HUES48 (cell line): ENCODE measurements at regions not wholly inside any gene's neighbourhood (a gene's known extent, or its start where the extent isn't known, plus 50 kb on each side); places are given as distances from the start of the nearest gene placed in this dataset.

Experiments
- H3K27ac ChIP-seq: one replicate; pipeline ENCODE4 v1.7.0; 2013; ENCODE audit warnings: low read depth, low read length, inconsistent platforms
- H3K27me3 ChIP-seq: 2 replicates; pipeline ENCODE4 v1.6.1; 2013; ENCODE audit warnings: mild to moderate bottlenecking, low read length; ENCODE audit not compliant: control insufficient read depth, insufficient read depth
- H3K36me3 ChIP-seq: 2 replicates; pipeline ENCODE4 v1.6.1; 2013; ENCODE audit warnings: low read length; ENCODE audit not compliant: control insufficient read depth, insufficient read depth
- H3K4me1 ChIP-seq: 2 replicates; pipeline ENCODE4 v1.6.1; 2013; ENCODE audit warnings: mild to moderate bottlenecking, low read length; ENCODE audit not compliant: control insufficient read depth, insufficient read depth
- H3K4me3 ChIP-seq: 2 replicates; pipeline ENCODE4 v1.5.1; 2013; ENCODE audit warnings: mild to moderate bottlenecking, low read depth, low read length
- H3K9ac ChIP-seq: 2 replicates; pipeline ENCODE4 v1.6.1; 2013; ENCODE audit warnings: mild to moderate bottlenecking, low read depth, low read length, moderate library complexity
- H3K9me3 ChIP-seq: 2 replicates; pipeline ENCODE4 v1.6.1; 2013; ENCODE audit warnings: low read length; ENCODE audit not compliant: control insufficient read depth, insufficient read depth

DNA sequence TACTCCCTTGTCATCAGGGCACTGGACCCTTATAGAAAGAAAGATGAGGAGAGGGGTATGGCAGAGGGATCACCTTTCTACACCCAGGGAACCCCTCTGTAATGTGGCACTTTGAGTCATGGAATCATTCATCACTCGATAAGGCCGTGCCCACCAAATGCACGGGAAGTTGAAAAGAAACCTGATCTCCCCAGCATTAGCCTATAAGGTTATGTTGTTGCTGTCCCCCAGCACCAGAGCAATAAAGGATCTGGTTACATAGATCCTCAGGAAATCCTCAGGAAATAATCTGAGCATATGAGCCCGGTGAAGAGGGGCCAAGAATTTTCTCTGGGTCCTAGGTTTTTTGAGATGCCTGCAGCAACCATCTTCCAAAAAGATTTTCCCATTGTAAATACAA, 148.8 kb upstream of the CRY1 start:
- H3K27me3 ChIP-seq: no peaks in the 10 kb centered on the region
- H3K27ac ChIP-seq: no peak overlapping the region
- no peak overlapping the region for H3K4me3 ChIP-seq
- no peak overlapping the region for H3K9ac ChIP-seq
- H3K36me3 ChIP-seq: no peaks in the 10 kb centered on the region
- H3K4me1 ChIP-seq: peaks cover under 1% of the 10 kb centered on the region
- H3K9me3 ChIP-seq: no peaks in the 10 kb centered on the region

DNA sequence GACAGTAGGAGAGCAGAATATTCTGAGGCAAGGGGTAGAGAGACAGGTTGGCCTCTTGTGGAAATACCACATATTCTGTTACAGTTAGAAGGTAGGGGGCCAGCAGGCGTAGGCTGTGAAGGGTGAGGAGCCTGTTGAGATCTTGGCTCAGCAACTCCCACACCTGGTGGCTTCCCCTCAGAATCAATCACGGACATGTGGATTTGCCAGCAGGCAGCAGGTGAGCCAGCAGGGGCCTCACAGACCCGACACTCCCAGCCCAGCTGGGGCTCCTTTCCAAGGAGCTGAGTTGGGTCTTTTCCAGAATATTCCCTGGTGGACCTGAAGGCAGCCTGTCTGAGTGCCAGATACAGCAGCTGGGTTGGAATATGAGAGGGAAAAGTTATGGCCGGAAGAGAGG, 150.0 kb upstream of the CRY1 start:
- Histone ChIP-seq H3K9me3 (no peaks in the 10 kb centered on the region), H3K27ac (no peak overlapping the region), H3K9ac (no peak overlapping the region), H3K36me3 (no peaks in the 10 kb centered on the region), H3K4me3 (no peak overlapping the region), H3K27me3 (no peaks in the 10 kb centered on the region), H3K4me1 (no peaks in the 10 kb centered on the region)

DNA sequence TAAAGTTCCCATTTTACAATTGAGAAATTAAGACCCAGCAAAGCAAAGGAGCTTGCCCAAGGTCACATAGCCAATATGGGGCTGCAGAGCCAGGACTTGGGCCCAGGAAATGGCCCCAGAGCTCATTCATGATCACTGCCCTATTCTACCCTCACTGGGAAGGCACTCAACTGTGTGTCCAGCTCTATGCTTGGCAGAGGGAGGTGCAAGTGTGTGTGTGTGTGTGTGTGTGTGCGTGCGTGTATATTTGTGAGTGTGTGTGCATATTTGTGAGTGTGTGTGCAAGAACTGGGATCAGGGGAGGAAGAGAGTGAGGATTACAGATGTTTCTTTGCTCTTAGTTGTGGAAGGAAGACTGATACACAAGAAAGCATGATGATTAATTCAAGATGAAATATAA, 151.2 kb upstream of the CRY1 start:
- Histone ChIP-seq H3K9ac (no peak overlapping the region), H3K4me1 (no peaks in the 10 kb centered on the region)

DNA sequence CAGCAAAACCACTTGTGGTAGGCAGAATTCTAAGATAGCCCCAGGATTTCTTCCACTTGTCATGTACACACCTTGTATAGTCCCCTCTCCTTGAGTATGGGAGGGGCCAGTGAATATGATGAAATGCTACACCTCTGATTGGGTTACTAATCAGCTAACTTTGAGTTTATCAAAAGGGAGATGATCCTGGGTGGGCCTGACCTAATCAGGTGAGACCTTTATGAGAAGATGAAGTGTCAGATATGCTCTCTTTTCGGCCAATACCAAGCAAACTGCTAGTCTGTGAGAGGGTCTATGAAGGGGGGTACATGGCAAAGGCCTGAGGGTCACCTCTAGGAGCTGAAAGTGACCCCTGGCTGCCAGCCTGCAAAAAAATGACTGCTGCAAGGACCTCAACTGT, 154.3 kb upstream of the CRY1 start:
- H3K4me3 ChIP-seq: no peak overlapping the region
- no peak overlapping the region for H3K9ac ChIP-seq
- no peaks in the 10 kb centered on the region for H3K27me3 ChIP-seq
- H3K27ac ChIP-seq: no peak overlapping the region
- H3K9me3 ChIP-seq: no peaks in the 10 kb centered on the region
- H3K4me1 ChIP-seq: no peaks in the 10 kb centered on the region
- H3K36me3 ChIP-seq: no peaks in the 10 kb centered on the region

More for the DNA sequence above, 151.2 kb upstream of the CRY1 start:
- Histone ChIP-seq H3K4me3 (no peak overlapping the region), H3K27me3 (no peaks in the 10 kb centered on the region), H3K9me3 (no peaks in the 10 kb centered on the region), H3K27ac (no peak overlapping the region), H3K36me3 (no peaks in the 10 kb centered on the region)

DNA sequence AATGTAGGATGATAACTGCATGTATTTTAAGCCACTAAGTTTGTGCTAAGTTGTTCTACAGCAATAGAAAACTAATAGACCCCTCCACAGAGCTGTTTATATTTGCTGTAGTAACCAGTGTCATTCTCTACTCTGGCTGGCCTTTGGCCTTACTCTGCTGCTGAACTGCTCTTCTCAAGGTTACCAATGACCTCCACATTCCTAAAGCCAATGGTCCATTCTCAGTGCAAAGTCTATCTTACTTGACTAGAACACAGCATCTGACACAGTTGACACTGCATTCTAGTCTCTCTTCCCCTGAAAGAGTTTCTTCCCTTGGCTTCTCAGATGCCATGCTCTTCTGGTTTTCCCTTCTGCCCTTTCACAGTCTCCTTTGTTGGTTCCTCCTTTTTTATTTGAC, 154.8 kb upstream of the CRY1 start:
- Histone ChIP-seq H3K4me3 (no peak overlapping the region), H3K36me3 (no peaks in the 10 kb centered on the region), H3K4me1 (no peaks in the 10 kb centered on the region), H3K27ac (no peak overlapping the region), H3K9me3 (no peaks in the 10 kb centered on the region), H3K27me3 (no peaks in the 10 kb centered on the region), H3K9ac (no peak overlapping the region)

DNA sequence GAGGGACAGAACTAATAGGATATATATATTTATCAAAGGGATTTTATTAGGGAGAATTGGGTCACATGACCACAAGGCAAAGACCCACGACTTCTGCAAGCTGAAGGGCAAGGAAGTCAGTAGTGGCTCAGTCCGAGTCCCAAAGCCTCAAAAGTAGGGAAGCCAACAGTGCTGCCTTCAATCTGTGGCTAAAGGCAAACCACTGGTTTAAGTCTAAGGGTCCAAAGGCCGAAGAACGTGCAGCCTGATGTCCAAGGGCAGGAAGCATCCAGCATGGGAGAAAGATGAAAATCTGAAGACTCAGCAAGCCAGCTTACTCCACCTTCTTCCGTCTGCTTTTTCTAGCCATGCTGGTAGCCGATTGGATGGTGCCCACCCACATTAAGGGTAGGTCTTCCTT, 157.9 kb upstream of the CRY1 start:
- no peaks in the 10 kb centered on the region for H3K36me3 ChIP-seq
- no peak overlapping the region for H3K27ac ChIP-seq
- H3K9me3 ChIP-seq: no peaks in the 10 kb centered on the region
- H3K27me3 ChIP-seq: no peaks in the 10 kb centered on the region
- no peak overlapping the region for H3K4me3 ChIP-seq
- no peak overlapping the region for H3K9ac ChIP-seq
- H3K4me1 ChIP-seq: no peaks in the 10 kb centered on the region

DNA sequence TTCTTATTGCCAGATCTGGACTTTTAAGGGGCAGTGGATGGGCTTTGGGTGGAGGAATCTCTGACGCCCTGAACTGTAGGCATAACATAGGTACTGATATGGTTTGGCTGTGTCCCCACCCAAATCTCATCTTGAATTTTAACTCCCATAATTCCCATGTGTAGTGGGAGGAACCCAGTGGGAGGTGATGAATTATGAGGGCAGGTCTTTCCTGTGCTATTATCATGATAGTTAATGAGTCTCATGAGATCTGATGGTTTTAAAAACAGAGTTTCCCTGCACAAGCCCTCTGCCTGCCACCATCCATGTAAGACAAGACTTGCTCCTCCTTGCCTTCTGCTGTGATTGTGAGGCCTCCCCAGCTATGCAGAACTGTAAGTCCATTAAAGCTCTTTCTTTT, 160.0 kb upstream of the CRY1 start:
- Histone ChIP-seq H3K4me1 (no peaks in the 10 kb centered on the region), H3K27ac (no peak overlapping the region), H3K36me3 (no peaks in the 10 kb centered on the region), H3K27me3 (no peaks in the 10 kb centered on the region), H3K9me3 (no peaks in the 10 kb centered on the region), H3K9ac (no peak overlapping the region), H3K4me3 (no peak overlapping the region)

DNA sequence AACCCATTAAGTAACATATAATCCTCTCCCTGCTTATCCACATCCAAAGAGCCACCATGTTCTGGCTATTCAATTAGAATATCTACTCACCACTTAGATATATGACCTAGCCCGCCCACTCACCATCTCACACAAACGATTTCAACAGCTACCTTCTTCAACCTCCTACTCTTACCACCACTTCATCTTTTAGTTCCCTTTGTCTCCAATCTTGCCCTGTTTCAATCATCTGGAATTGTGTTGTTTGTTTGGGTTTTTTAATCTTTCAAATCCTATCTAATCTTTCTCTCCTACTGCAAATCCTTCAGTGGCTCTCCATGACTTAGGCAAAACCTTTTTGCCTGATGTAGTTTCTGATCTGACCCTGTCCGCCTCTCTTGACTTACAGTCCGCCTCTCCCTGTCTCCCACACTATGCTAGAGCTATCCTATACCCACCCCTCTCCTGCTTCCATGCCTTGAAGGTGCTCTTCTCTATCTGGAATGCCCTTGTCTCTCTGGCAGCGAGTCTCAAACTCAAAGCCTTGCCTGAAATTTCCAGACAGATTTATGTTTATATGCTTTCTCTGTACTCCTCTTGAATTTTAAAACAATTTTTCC, 161.0 kb upstream of the CRY1 start:
- no peaks in the 10 kb centered on the region for H3K9me3 ChIP-seq

DNA sequence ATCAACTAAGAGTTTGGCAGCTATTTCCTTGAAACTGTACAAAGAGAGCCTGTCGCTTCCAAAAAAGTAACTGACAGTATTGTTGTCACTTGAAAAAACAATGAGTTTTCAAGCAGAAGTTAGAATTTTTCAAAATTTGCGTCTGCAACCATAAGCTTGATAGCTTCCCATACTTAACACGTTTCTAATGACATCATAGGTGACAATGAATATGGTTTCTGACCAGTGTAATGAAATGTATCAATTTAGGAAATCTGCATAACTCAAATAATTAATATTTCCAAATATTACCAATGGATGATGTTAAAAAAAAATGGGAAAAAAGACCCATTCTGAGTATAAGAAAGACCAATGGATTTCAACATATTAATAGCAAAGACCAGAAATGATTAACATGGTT, 165.4 kb upstream of the CRY1 start:
- H3K27me3 ChIP-seq: no peaks in the 10 kb centered on the region
- no peaks in the 10 kb centered on the region for H3K4me1 ChIP-seq
- H3K36me3 ChIP-seq: no peaks in the 10 kb centered on the region
- H3K27ac ChIP-seq: no peak overlapping the region
- no peaks in the 10 kb centered on the region for H3K9me3 ChIP-seq
- H3K9ac ChIP-seq: no peak overlapping the region
- no peak overlapping the region for H3K4me3 ChIP-seq

More for the DNA sequence above, 161.0 kb upstream of the CRY1 start:
- Histone ChIP-seq H3K9ac (no peak overlapping the region), H3K4me1 (no peaks in the 10 kb centered on the region), H3K36me3 (no peaks in the 10 kb centered on the region), H3K27ac (no peak overlapping the region), H3K4me3 (no peak overlapping the region), H3K27me3 (no peaks in the 10 kb centered on the region)

DNA sequence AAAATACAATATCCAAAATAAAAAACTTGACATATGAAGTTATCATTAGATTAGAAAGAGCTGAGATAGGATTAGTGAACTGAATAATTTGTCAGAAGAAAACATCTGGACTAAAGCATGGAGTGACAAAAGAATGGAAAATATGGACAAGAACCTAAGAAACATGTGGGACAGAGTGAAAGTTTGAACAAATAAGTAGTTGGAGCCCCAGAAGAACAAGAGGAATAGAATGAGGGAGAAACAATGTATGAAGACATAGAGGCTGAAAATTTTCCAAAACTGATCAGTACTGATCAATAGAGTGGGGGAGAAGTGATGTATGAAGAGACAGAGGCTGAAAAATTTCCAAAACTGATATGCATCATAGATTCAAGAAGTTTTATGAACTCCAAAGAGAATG, 170.6 kb upstream of the CRY1 start:
- H3K27ac ChIP-seq: no peak overlapping the region
- no peaks in the 10 kb centered on the region for H3K9me3 ChIP-seq
- no peaks in the 10 kb centered on the region for H3K36me3 ChIP-seq
- no peak overlapping the region for H3K4me3 ChIP-seq
- H3K27me3 ChIP-seq: no peaks in the 10 kb centered on the region
- no peak overlapping the region for H3K9ac ChIP-seq
- no peaks in the 10 kb centered on the region for H3K4me1 ChIP-seq

DNA sequence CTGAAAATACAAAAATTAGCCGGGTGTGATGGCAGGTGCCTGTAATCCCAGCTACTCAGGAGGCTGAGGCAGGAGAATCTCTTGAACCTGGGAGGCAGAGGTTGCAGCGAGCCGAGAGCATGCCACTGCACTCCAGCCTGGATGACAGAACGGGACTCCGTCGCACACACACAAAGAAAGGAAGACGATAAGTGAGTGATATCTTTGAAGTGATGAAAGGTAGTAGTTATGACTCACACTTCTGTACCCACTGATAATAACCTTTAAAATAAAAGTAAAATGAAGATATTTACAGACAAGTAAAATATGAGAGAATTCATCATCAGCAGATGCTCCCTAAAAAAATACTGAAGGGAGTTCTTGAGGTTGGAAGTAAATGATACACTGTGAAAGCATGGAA, 171.3 kb upstream of the CRY1 start:
- H3K9me3 ChIP-seq: no peaks in the 10 kb centered on the region
- H3K27ac ChIP-seq: no peak overlapping the region
- H3K4me3 ChIP-seq: no peak overlapping the region
- H3K36me3 ChIP-seq: no peaks in the 10 kb centered on the region
- no peak overlapping the region for H3K9ac ChIP-seq
- H3K27me3 ChIP-seq: no peaks in the 10 kb centered on the region
- H3K4me1 ChIP-seq: no peaks in the 10 kb centered on the region

DNA sequence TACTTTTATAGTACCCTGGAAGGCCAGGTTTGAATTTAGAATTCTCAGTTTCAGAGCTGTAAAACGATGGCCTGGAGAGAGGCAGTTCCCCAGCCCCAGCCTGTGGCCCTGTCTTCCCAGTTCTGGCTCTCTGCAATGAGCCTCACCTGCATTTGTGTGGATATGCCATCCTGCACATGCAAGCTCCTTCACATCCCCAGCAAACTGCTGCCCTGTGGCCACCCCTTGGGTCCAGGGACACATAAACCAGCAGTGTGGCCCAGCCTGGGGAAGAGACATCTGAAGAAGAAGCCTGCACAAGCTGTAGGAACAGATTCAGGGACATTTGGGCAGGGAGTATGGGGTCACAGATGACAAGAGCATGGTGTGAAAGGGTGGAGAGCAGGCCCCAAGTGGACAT, 174.3 kb upstream of the CRY1 start:
- Histone ChIP-seq H3K4me3 (no peak overlapping the region), H3K36me3 (no peaks in the 10 kb centered on the region)

More for the DNA sequence above, 174.3 kb upstream of the CRY1 start:
- Histone ChIP-seq H3K27me3 (no peaks in the 10 kb centered on the region), H3K9me3 (no peaks in the 10 kb centered on the region), H3K4me1 (no peaks in the 10 kb centered on the region), H3K9ac (no peak overlapping the region), H3K27ac (no peak overlapping the region)
